Renal pelvis (tissue), 1 donor: ENCODE measurements at regions not wholly inside any gene's neighbourhood (a gene's known extent, or its start where the extent isn't known, plus 50 kb on each side); places are given as distances from the start of the nearest gene placed in this dataset.
"Not testable (repeated sequence)": the region's sequence is repeated elsewhere in the genome, so short reads cannot be mapped to it uniquely, and the experiment has no call there.

Source experiments
- DNase-seq: peaks from one replicate; pipeline ENCODE4 v3.0.0-alpha.2; 2013

DNA sequence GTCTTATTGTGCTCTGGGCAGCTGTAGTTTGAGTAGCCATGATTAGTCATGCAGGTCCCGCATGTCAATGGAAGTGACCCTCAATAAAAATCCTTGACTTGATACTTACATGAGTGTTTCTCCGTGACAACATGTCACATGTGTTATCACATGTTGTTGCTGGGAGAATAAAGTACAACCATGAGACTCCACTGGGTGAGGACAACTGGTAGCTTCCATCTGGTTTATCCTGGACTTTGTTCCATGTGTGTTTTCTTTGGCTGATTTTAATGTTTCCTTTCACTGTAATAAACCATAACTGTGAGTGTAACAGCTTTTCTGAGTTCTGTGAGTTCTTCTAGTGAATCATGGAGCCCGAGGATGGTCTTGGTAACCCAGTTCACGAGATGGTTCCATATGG, 63.1 kb upstream of the NDN start:
- DNase-seq = no peak

DNA sequence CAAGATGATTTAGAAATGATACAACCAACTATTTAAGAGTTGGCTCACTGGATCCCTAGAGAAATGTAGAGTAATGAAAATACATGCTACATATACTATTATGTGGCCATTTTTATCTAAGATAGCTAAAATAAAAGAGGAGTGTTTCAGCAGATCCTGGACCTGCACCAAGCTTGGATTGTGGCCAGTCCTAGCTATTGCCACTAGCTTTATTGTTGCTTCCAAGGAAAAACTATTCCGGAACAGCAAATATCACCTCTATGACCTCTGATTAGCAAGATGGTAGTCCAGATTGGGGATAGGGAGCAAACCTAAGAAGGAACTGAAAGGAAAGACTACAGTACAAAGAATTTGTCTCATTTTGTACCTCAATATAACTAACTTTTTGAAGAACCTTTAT, 63.7 kb upstream of the NDN start:
- no peak for DNase-seq

DNA sequence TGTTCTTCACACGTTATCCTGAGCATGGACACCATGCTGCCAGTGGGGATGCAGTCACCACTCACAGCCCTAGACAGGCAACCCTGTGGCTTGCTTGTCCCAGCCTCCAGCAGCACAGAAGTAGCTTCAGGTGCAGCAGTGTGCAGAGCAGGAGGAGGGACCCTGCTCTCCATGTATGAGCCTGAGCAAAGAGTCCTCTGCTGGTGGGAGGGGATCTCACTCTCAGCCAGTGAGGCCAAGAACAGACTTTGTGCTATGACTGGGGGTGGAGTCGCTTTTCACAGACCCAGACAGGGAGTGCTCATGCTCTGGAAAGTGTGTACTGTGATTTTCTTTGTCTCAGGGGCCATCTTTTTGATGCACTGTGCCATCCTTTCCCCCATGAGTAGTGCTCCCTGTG, 66.1 kb upstream of the NDN start:
- DNase-seq = no peak

DNA sequence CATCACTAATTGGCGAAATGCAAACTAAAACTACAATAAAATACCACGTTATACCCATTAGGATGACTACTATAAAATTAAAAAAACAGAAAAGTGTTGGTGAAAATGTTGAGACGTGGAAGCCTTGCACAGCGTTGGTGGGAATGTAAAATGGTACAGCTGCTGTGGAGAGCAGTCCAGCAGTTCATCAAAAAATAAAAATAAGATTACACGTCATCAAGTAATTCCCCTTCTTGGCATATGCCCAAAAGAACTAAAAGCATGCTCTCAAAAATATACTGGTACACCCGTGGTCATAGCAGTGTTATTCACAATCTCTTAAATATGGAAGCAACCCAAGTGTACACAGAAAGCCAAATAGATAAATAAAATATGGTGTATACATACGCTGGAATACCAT, 71.8 kb upstream of the NDN start:
- no peak for DNase-seq

DNA sequence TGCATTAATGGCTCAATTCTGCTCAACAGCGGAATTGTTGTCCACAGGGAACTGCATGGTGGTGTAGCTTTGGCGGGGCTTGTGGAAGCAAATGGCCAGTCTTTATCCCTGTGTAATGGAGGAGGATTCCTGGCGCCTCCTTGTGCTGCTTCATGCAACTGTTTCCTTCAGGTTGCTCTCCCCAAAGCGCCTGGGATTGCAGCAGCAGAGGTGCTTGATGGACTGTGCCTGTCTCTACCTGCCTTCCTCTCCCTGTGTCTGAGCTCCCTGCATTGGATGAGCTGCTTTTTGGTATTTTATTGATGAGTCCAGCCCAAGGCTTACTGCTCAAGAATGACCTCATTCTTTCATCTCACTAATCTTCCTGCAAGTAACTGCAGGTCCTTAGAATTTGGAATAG, 72.9 kb upstream of the NDN start:
- DNase-seq = no peak

DNA sequence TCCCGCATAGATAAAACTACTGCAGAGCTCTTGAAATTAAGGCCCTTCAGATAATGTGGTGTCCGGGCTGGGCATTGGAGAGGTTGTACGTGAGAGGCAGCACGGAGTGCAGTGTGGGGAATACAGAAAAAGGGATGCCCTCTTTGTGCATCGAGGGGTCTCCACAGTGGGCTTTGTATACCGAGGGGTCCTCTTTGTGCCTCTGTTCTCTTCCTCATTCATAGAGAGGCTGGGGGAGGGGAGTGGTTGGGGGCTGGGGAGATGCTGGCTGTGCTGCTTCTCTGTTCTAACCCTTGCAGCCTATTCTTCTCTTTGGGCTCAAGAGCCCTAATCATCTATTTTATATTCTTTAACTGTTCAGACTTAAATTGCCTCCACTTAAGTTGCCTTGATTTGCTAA, 74.3 kb upstream of the NDN start:
- no peak for DNase-seq

DNA sequence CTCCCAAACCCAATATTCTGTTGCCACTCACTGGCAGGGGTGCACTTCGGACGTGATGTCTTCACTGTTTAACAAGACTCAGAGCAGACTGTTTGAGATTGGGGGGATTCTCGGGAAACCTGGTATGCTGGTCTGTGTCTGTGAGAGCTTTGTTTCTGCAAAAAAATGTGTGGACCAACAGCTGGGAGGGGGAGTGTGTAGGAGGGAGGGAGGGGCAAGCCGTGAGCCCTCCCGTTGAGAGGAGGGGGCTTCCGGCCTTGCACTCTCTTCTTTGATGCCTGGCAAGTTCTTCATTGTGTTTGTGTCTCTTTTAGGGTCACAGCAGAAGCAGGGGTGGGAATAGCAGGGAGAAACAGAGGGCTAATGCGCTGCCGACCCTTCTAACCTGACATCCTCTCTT, 74.9 kb upstream of the NDN start:
- no peak for DNase-seq

DNA sequence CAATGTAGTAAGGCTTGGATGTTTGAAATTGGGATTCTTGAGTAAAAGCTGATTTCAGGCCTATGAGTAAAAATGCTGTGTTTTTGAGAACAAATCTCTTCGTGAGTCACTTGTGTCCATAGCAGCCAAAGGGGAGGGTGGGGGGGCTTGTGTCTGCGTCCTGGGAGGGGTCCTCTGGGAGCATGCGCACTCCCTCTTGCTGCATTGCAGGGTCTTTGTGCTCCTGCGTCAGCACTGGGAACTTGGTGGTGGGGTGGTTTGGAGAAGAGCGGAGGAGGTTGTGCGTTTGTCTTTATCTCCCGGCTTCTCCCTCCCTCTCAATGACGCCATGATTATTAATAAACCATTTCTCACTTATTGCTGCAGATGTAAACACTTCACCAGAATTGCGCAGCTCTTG, 75.9 kb upstream of the NDN start:
- DNase-seq = no peak

DNA sequence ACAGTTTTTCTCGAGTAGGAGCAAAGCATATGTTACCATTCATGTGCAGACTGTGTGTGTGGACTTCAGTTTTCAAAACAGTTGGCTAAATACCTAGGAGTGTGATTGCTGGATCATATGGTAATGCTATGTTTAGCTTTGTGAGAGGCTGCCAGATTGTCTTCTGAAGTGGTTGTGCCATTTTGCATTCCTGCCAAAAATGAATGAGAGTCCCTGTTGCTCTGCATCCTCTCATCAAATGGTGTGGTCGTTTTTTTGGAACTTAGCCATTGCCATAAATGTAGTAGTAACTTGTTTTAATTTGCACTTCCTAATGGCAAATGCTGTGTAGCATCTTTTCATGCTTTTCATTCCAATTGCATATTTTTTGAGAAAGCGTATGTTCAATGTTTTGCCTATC, 77.2 kb upstream of the NDN start:
- no peak for DNase-seq

DNA sequence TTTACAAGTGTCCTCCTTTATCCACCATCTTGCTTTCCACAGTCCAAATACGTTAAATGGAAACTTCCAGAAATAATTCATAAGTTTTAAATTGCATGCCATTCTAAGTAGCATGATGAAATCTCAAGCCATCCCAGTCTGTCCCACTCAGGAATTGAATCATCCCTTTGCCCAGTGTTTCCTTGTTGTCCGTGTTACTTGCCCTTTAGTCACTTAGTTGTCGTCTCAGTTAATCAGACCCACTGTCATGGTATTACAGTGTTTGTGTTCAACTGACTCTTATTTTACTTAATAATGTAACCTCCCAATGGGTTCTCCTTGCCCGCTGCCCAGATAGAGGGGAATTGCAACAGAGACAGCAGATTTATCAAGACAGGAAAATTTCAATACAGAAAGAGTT, 77.6 kb upstream of the NDN start:
- DNase-seq = no peak

DNA sequence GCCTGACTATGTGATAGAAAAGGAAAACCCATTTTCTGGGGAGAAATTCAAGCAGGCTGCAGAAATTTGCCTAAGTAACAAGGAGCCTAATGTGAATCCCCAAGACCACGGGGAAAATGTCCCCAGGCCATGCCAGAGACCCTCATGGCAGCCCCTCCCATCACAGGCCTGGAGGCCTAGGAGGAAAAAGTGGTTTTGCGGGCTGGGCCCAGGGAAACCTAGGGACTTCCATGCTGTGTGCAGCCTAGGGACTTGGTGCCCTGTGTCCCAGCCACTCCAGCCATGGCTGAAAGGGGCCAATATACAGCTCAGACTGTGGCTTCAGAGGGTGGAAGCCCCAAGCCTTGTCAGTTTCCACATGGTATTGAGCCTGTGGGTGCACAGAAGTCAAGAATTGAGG, 79.7 kb upstream of the NDN start:
- not testable (repeated sequence) for DNase-seq

DNA sequence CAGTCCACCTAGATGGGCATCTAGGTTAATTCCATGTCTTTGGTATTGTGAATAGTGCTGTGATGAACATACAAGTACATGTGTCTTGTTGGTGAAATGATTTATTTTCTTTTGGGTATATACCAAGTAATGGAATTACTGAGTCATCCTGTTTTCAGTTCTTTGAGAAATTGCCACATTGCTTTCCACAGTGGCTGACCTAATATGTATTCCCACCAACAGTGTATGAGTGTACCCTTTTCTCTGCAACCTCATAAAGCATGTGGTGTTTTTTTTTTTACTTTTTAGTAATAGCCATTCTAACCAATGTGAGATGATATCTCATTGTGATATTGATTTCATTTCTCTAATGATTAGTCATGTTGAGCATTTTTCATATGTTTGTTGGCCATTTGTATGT, 86.0 kb upstream of the NDN start:
- DNase-seq = no peak

DNA sequence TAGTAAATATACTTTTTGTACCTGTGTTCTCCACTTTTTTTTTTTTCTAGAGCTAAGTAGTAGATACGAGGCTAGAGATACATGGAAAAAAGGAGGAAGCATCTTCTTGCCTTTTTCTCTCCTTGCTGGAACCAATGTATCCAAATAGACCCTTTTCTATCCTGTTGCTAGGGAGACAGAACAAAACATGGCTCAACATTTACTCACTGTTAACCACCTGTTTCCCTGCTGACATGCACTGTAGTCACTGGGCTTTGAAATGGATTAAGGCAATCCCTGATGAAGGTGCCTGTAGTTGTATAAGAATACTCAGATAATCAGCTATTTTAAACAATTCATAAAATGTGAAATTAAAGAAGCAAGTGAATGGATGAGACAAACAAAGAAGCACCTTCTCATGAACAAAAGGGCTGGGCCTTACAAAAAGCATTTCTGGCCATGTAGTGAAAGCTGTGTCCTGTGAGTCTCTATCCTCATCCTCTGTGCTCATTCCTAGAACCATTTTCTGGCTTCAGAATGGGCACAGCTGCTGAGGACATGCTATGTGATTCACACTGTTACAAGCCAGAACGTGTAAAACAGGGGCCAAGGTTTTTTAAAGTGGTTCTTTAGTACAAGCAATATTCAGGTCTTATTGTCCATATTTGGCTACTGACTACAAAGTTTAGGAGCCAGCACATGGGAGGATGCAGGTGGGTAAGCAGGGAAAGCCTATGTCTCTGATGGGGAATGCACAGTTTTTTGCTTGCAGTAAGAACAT, 100.4 kb upstream of the NDN start:
- no peak for DNase-seq

DNA sequence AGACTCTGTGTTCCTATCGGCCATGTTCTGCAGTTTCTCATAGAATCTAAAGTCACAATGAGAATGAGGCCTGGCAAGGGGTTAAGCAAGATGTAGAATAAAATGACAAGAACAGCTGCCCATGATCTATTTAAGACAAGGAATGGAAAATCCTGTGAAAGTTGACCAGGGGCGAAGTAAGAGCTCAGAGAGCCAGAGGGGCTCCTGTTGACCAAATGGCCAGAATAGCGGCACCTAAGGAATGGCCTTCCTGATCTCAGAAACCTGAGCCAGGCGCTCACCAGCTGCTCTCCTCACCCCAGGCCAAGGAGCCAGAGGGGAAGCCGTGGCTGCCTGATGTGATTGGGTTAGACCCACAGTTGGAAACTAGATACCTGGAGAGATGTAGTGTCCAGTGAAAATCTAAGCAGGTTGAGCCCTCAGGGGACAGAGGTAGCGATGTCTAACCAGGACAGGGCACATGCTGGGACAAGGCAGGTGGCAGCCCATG, 106.1 kb upstream of the NDN start:
- DNase-seq = no peak

DNA sequence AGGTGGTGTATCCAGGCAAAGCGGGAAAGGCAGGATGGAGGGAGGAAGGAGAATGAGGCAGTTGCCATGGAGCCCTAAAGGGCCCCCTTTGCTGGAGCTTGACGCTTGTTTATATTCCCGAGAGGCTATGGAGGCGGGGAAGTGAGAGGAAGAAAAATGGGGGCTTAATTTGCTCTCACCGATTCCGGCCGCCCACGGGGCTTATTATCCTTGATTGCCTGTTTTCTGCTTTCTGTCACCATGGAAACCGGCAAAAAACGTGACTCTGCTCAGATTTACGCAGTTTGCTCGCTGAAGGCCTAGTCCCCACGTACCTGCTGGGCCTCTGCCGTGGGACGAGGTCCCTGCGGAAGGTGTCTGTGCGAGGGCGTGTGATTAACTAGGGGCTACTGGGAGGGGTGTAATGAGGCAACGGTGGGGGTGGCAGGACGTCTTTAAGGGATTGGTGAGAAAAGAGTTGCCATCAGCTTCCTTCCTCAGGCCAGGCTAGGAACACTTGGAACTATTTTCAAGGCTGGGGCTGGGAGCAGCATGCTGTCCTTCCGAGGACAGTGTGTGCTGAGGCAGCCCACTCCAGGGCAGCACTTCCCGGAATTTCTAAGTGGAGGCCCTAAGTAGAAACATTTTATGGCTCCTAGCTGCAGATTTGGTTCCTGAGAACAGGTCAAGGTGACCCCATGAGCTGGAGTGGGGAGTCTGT, 110.8 kb upstream of the NDN start:
- DNase-seq = peak; percentile 31

DNA sequence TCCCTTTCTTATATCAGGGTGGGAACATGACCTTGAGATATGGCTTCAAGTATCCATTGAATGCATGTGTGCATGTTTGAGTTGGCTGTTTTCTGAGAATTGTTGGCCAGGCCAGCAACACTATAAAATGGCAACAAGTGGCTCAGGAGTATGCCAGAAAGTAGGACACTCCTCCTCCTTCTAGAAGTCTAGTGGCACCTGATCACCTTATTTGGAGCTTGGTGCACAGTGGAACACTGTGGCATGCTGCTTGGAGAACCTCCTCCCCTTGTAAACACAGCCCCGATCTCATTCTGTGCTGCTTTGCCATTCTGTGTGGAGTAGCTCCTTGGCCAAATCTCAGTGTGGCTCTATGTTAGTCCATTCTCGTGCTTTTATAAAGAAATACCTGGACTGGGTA, 114.8 kb upstream of the NDN start:
- no peak for DNase-seq

DNA sequence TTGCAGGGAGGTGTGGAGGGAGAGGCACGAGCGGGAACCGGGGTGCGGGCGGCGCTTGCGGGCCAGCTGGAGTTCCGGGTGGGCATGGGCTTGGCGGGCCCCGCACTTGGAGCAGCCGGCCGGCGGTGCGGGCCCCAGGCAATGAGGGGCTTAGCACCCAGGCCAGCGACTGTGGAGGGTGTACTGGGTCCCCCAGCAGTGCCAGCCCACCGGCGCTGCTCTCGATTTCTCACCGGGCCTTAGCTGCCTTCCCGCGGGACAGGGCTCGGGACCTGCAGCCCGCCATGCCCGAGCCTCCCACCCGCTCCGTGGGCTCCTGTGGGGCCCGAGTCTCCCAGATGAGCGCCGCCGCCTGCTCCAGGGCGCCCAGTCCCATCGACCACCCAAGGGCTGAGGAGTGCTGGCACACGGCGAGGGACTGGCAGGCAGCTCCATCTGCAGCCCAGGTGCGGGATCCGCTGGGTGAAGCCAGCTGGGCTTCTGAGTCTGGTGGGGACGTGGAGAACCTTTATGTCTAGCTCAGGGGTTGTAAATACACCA, 115.9 kb upstream of the NDN start:
- not testable (repeated sequence) for DNase-seq

DNA sequence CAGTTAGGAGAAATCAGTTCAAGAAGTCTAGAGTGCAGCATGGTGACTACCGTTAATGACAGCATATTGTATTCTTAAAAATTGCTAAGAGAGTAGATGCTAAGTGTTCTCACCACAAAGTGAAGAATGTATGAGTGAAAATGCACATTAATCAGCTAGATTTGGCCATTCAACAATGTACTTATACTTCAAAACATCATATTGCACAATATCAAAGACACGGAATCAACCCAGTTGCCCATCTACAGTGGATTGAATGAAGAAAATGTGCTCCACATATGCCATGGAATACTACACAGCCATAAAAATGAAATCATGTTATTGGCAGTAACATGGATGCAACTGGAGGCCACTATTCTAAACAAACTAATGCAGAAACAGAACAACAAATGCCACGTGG, 119.9 kb upstream of the NDN start:
- no peak for DNase-seq

DNA sequence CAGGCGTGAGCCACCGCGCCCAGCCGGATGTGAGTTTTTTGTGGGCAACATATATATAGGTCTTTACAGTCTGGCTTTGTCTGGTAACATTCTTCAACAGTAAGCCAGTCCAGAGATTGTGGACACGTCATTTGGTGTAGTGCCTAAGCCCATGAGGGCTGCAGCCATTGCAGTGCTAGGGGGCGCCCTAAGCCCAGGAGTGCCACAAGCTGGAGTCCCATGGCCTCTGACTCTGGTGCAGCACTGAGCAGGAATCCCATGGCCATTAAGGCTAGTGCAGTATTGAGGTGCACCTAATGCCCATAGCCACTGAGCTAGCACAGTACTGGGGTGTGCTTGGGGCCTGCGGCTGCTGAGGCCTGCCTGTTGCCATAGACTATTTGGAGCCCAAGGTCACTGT, 136.4 kb upstream of the NDN start:
- no peak for DNase-seq

DNA sequence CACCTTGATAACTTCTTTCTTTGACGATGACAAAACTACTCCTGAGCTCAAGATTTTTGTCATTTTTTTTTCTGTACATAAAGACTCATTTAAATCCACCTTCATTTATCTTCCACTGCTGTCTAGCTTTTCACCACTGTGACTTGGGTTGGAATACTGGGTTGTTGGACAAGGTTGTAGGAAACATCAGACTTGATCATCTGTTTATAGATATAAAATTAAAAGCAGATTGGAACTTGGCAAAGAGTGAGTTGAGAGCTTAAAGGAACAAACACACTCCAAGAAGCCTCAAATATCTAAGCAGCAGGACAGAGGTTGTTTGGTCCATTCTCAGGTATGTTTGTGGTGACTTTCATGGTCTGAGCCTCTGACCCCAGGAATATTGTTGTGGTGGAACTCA, 141.7 kb upstream of the NDN start:
- no peak for DNase-seq

DNA sequence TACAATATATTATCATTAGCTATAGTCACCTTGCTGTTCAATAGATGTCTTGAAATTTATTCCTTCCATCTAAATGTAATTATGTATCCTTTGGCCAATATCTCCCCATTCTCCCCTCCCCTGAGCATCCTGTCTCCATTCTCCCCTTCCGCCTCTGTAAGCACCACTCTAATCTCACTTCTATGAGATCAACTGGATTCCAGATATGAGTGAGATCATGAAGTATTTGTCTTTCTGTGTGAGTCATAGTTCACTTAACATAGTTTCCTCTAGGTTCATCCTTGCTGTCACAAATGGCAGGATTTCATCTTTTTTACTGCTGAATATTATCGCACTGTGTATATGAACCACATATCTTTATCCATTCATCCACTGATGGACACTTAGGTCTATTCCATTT, 148.8 kb upstream of the NDN start:
- DNase-seq = no peak

DNA sequence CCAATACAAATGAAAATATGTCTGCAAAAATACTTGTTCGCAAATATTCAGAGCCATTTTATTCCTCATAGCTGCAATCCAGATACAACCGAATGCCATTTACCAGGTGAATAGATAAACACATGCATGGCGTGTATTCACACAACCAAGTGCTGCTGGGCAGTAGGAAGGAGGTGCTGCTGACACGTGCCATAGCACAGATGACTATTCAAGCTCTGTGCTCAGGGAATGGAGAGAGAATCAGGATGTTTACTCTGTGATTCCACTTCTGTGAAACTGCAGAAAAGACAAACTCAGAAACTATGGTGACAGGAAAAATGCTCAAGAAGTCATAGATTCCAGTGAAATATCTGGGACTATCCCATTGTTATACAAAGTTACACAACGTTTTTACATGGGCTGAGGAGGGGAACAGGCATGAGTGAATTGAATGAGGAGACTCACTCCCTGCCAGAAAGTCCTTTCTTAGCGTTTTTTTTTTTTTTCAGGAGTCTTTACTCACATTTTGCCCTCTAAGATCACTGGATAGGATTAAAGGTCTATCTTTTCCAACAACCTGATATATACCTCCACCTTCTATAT, 152.9 kb upstream of the NDN start:
- DNase-seq = no peak

DNA sequence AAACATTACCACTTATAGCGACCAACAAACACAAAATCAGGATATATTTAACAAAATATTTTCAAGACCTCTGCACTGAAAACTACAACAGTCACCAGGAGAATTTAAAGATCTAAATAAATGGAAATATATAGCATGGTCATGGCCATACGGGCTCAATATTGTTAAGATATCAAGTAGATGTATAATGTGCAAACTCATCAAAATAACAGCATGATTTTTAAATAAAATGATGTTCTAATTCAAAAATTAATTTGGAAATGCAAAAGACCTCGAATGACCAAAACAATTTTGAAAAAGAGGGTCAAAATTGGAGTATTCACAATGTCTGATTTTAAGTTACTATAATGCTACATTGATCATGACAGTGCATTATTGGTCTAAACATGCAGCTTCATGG, 159.1 kb upstream of the NDN start:
- DNase-seq = no peak
